GM23338 (cell line): ENCODE measurements at regions not wholly inside any gene's neighbourhood (a gene's known extent, or its start where the extent isn't known, plus 50 kb on each side); places are given as distances from the start of the nearest gene placed in this dataset.

Source experiments
- ATAC-seq: fragments of 200-7000 bp; cut with Tn5 transposase; 3 replicates; pipeline ENCODE4 v1.9.1; 2020
- DNase-seq: peaks from one replicate; pipeline ENCODE4 v3.0.0-alpha.2; 2015; ENCODE audit warnings: low spot score
- H2AFZ ChIP-seq: fragments of 200-600 bp; sonication (generic); 2 replicates; pipeline ENCODE4 v1.8.0; 2016; ENCODE audit warnings: antibody characterized with exemption, mild to moderate bottlenecking, moderate library complexity
- H3F3A ChIP-seq: fragments of 200-600 bp; sonication (generic); replicated peaks from 2 replicates; pipeline ENCODE4 v1.8.0; 2017; ENCODE audit warnings: antibody characterized with exemption, mixed run types, low read depth
- H3K27ac ChIP-seq: fragments of 200-600 bp; sonication (generic); 2 replicates; pipeline ENCODE4 v1.6.1; 2016; ENCODE audit warnings: low read depth
- H3K27me3 ChIP-seq: fragments of 200-600 bp; sonication (generic); 2 replicates; pipeline ENCODE4 v1.8.0; 2016; ENCODE audit warnings: mild to moderate bottlenecking, mixed run types, moderate library complexity; ENCODE audit not compliant: insufficient read depth
- H3K36me3 ChIP-seq: fragments of 200-600 bp; sonication (generic); 2 replicates; pipeline ENCODE4 v1.8.0; 2016; ENCODE audit warnings: mild to moderate bottlenecking; ENCODE audit not compliant: insufficient read depth
- H3K4me1 ChIP-seq: fragments of 200-600 bp; sonication (generic); 2 replicates; pipeline ENCODE4 v1.8.0; 2016; ENCODE audit warnings: mild to moderate bottlenecking, moderate library complexity; ENCODE audit not compliant: insufficient read depth
- H3K4me2 ChIP-seq: fragments of 200-600 bp; sonication (generic); 2 replicates; pipeline ENCODE4 v1.7.1; 2017; ENCODE audit warnings: mixed run types
- H3K4me3 ChIP-seq: fragments of 200-600 bp; sonication (generic); 2 replicates; pipeline ENCODE4 v1.6.1; 2016; ENCODE audit warnings: mixed run types
- H3K79me2 ChIP-seq: fragments of 200-600 bp; sonication (generic); replicated peaks from 2 replicates; pipeline ENCODE4 v1.8.0; 2017; ENCODE audit warnings: mild to moderate bottlenecking; ENCODE audit not compliant: insufficient read depth
- H3K9me2 ChIP-seq: fragments of 200-600 bp; sonication (generic); 2 replicates; pipeline ENCODE4 v1.8.0; 2017; ENCODE audit not compliant: insufficient read depth
- H4K20me1 ChIP-seq: fragments of 200-600 bp; sonication (generic); replicated peaks from 2 replicates; pipeline ENCODE4 v1.8.0; 2017; ENCODE audit warnings: mild to moderate bottlenecking; ENCODE audit not compliant: insufficient read depth
- H3K27ac Mint-ChIP-seq: 2 replicates; pipeline ENCODE4 v1.8.0; 2020; ENCODE audit warnings: inconsistent platforms, mild to moderate bottlenecking, moderate library complexity, mixed read lengths
- H3K27me3 Mint-ChIP-seq: 3 replicates; pipeline ENCODE4 v1.8.0; 2022; ENCODE audit warnings: low read depth, mild to moderate bottlenecking, moderate library complexity, mixed read lengths, inconsistent platforms; ENCODE audit not compliant: insufficient read depth, poor library complexity
- H3K36me3 Mint-ChIP-seq: 3 replicates; pipeline ENCODE4 v1.8.0; 2021; ENCODE audit warnings: low read depth, mild to moderate bottlenecking, inconsistent platforms, moderate library complexity, mixed read lengths
- H3K4me1 Mint-ChIP-seq: 3 replicates; pipeline ENCODE4 v1.8.0; 2020; ENCODE audit warnings: mild to moderate bottlenecking, inconsistent platforms, mixed read lengths
- H3K4me3 Mint-ChIP-seq: 3 replicates; pipeline ENCODE4 v1.8.0; 2021; ENCODE audit warnings: moderate library complexity, mild to moderate bottlenecking, inconsistent platforms, mixed read lengths
- H3K9me3 Mint-ChIP-seq: 3 replicates; pipeline ENCODE4 v1.8.0; 2020; ENCODE audit warnings: moderate library complexity, mild to moderate bottlenecking, inconsistent platforms, mixed read lengths
- CREB1 ChIP-seq: fragments of 250-450 bp; sonication (Bioruptor Pico); IDR thresholded peaks from 2 replicates; pipeline ENCODE4 v1.5.0; 2020; ENCODE audit warnings: low read depth, mild to moderate bottlenecking, moderate library complexity
- JUNB ChIP-seq: IDR thresholded peaks from one replicate; pipeline ENCODE4 v1.6.1; 2016; ENCODE audit warnings: antibody characterized with exemption; ENCODE audit not compliant: unreplicated experiment
- STAT1 ChIP-seq: IDR thresholded peaks from one replicate; pipeline ENCODE4 v1.6.1; 2016; ENCODE audit warnings: antibody characterized with exemption; ENCODE audit not compliant: unreplicated experiment
- ZNF114 ChIP-seq: fragments of 250-450 bp; sonication (Bioruptor Pico); IDR thresholded peaks from 2 replicates; pipeline ENCODE4 v1.5.0; 2020; ENCODE audit warnings: mild to moderate bottlenecking, moderate library complexity
- TF ChIP-seq, protein P1 (sequence below), 2 experiments: fragments of 200-600 bp in 1 of 2; sonication (generic) in 1 of 2; conservative IDR thresholded peaks; 2 replicates each; pipeline versions ENCODE4 v1.5.1 to v1.6.1; 2016 to 2017; ENCODE audit warnings: antibody characterized with exemption in 2 of 2, low read depth in 2 of 2, mild to moderate bottlenecking in 2 of 2, moderate library complexity in 1 of 2
- TF ChIP-seq, protein P2 (sequence below): IDR thresholded peaks from one replicate; pipeline ENCODE4 v1.6.1; 2018; ENCODE audit warnings: antibody characterized with exemption; ENCODE audit not compliant: unreplicated experiment
- TF ChIP-seq, protein P3 (sequence below): fragments of 250-450 bp; sonication (Bioruptor Pico); IDR thresholded peaks from 2 replicates; pipeline ENCODE4 v1.5.0; 2020; ENCODE audit warnings: mild to moderate bottlenecking, moderate library complexity

DNA sequence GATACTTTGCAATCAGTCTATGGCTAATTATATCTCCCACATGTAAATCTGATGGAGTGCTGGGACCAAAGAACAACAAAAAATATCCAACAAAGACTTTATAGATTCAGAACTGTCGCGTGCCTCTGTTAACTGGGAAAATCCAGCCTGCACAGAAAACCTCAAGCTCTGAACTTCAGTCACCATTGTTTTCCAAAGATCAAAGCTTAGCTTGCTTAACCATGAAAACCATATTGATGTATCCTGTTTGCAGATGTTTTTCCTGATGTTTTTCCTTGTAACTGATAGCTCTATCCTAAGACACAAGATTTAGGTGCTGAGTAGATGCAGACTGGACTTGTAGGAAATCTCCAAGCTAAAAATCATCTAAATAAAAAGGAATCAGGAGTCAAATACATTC lies 163.7 kb downstream of the GXYLT1 start:
- peaks cover 14% of the 10 kb centered on the region for H3K36me3 Mint-ChIP-seq
- H3K4me3 ChIP-seq, result no peak overlapping the region
- no peaks in the 10 kb centered on the region for H3K79me2 ChIP-seq
- no peak overlapping the region for H3K4me3 Mint-ChIP-seq
- TF ChIP-seq CREB1 (CRISPR knock-in tag) (no peak), STAT1 (no peak), ZNF114 (no peak), JUNB (no peak)
- TF ChIP-seq, protein P1, sequence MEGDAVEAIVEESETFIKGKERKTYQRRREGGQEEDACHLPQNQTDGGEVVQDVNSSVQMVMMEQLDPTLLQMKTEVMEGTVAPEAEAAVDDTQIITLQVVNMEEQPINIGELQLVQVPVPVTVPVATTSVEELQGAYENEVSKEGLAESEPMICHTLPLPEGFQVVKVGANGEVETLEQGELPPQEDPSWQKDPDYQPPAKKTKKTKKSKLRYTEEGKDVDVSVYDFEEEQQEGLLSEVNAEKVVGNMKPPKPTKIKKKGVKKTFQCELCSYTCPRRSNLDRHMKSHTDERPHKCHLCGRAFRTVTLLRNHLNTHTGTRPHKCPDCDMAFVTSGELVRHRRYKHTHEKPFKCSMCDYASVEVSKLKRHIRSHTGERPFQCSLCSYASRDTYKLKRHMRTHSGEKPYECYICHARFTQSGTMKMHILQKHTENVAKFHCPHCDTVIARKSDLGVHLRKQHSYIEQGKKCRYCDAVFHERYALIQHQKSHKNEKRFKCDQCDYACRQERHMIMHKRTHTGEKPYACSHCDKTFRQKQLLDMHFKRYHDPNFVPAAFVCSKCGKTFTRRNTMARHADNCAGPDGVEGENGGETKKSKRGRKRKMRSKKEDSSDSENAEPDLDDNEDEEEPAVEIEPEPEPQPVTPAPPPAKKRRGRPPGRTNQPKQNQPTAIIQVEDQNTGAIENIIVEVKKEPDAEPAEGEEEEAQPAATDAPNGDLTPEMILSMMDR (conservative IDR thresholded peaks at IDR 0.05; ENCODE audit: low read depth in 2 of 2), result no peak
- TF ChIP-seq, protein P2, sequence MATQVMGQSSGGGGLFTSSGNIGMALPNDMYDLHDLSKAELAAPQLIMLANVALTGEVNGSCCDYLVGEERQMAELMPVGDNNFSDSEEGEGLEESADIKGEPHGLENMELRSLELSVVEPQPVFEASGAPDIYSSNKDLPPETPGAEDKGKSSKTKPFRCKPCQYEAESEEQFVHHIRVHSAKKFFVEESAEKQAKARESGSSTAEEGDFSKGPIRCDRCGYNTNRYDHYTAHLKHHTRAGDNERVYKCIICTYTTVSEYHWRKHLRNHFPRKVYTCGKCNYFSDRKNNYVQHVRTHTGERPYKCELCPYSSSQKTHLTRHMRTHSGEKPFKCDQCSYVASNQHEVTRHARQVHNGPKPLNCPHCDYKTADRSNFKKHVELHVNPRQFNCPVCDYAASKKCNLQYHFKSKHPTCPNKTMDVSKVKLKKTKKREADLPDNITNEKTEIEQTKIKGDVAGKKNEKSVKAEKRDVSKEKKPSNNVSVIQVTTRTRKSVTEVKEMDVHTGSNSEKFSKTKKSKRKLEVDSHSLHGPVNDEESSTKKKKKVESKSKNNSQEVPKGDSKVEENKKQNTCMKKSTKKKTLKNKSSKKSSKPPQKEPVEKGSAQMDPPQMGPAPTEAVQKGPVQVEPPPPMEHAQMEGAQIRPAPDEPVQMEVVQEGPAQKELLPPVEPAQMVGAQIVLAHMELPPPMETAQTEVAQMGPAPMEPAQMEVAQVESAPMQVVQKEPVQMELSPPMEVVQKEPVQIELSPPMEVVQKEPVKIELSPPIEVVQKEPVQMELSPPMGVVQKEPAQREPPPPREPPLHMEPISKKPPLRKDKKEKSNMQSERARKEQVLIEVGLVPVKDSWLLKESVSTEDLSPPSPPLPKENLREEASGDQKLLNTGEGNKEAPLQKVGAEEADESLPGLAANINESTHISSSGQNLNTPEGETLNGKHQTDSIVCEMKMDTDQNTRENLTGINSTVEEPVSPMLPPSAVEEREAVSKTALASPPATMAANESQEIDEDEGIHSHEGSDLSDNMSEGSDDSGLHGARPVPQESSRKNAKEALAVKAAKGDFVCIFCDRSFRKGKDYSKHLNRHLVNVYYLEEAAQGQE, result no peak
- TF ChIP-seq, protein P3, sequence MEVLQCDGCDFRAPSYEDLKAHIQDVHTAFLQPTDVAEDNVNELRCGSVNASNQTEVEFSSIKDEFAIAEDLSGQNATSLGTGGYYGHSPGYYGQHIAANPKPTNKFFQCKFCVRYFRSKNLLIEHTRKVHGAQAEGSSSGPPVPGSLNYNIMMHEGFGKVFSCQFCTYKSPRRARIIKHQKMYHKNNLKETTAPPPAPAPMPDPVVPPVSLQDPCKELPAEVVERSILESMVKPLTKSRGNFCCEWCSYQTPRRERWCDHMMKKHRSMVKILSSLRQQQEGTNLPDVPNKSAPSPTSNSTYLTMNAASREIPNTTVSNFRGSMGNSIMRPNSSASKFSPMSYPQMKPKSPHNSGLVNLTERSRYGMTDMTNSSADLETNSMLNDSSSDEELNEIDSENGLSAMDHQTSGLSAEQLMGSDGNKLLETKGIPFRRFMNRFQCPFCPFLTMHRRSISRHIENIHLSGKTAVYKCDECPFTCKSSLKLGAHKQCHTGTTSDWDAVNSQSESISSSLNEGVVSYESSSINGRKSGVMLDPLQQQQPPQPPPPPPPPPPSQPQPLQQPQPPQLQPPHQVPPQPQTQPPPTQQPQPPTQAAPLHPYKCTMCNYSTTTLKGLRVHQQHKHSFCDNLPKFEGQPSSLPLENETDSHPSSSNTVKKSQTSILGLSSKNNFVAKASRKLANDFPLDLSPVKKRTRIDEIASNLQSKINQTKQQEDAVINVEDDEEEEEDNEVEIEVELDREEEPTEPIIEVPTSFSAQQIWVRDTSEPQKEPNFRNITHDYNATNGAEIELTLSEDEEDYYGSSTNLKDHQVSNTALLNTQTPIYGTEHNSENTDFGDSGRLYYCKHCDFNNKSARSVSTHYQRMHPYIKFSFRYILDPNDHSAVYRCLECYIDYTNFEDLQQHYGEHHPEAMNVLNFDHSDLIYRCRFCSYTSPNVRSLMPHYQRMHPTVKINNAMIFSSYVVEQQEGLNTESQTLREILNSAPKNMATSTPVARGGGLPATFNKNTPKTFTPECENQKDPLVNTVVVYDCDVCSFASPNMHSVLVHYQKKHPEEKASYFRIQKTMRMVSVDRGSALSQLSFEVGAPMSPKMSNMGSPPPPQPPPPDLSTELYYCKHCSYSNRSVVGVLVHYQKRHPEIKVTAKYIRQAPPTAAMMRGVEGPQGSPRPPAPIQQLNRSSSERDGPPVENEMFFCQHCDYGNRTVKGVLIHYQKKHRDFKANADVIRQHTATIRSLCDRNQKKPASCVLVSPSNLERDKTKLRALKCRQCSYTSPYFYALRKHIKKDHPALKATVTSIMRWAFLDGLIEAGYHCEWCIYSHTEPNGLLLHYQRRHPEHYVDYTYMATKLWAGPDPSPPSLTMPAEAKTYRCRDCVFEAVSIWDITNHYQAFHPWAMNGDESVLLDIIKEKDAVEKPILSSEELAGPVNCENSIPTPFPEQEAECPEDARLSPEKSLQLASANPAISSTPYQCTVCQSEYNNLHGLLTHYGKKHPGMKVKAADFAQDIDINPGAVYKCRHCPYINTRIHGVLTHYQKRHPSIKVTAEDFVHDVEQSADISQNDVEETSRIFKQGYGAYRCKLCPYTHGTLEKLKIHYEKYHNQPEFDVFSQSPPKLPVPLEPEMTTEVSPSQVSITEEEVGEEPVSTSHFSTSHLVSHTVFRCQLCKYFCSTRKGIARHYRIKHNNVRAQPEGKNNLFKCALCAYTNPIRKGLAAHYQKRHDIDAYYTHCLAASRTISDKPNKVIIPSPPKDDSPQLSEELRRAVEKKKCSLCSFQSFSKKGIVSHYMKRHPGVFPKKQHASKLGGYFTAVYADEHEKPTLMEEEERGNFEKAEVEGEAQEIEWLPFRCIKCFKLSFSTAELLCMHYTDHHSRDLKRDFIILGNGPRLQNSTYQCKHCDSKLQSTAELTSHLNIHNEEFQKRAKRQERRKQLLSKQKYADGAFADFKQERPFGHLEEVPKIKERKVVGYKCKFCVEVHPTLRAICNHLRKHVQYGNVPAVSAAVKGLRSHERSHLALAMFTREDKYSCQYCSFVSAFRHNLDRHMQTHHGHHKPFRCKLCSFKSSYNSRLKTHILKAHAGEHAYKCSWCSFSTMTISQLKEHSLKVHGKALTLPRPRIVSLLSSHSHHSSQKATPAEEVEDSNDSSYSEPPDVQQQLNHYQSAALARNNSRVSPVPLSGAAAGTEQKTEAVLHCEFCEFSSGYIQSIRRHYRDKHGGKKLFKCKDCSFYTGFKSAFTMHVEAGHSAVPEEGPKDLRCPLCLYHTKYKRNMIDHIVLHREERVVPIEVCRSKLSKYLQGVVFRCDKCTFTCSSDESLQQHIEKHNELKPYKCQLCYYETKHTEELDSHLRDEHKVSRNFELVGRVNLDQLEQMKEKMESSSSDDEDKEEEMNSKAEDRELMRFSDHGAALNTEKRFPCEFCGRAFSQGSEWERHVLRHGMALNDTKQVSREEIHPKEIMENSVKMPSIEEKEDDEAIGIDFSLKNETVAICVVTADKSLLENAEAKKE (CRISPR knock-in tag), result no peak
- H4K20me1 ChIP-seq, result no peaks in the 10 kb centered on the region
- peaks cover 14% of the 10 kb centered on the region for H3K4me1 Mint-ChIP-seq
- no peaks in the 10 kb centered on the region for H3K4me1 ChIP-seq
- no peaks in the 10 kb centered on the region for H3K9me2 ChIP-seq
- no peak overlapping the region for H3K27ac ChIP-seq
- no peaks in the 10 kb centered on the region for H3K27me3 ChIP-seq
- DNase-seq, result no peak
- H3K27me3 Mint-ChIP-seq, result no peaks in the 10 kb centered on the region
- no peak overlapping the region for H3K27ac Mint-ChIP-seq
- H3K9me3 Mint-ChIP-seq, result peaks cover 31% of the 10 kb centered on the region
- H2AFZ ChIP-seq, result no peak overlapping the region
- H3K4me2 ChIP-seq, result no peak overlapping the region
- H3F3A ChIP-seq, result no peaks in the 10 kb centered on the region
- H3K36me3 ChIP-seq, result peaks cover 4% of the 10 kb centered on the region; the same call in 1 of the 2 replicates
- ATAC-seq, result no peak
